Endothelial cell of umbilical vein (primary cell): ENCODE measurements at regions not wholly inside any gene's neighbourhood (a gene's known extent, or its start where the extent isn't known, plus 50 kb on each side); places are given as distances from the start of the nearest gene placed in this dataset.

Experiments used
- BruUV-seq: library from RNA; stranded (reverse); fragments of 400-500 nt; replicated peaks from 2 replicates; lab custom pipeline; 2021; lab: Mats Ljungman, UMichigan
- CTCF ChIA-PET: fragments of 300-600, 350-600 bp; sonication (Branson Sonifier 250); formaldehyde crosslinking; loops from one replicate; lab custom pipeline; 2021; ENCODE audit warnings: antibody characterized with exemption, inconsistent platforms; lab: Charles Lee
- POLR2A ChIA-PET: fragments of 300-600, 350-600 bp; sonication (Branson Sonifier 250); formaldehyde crosslinking; loops from one replicate; lab custom pipeline; 2021; ENCODE audit warnings: antibody characterized with exemption, inconsistent platforms; lab: Charles Lee
- DNase-seq: peaks from one replicate; pipeline ENCODE4 v3.0.0-alpha.2; 2011; ENCODE audit warnings: low read depth, low spot score
- FAIRE-seq: peaks from 2 replicates; lab custom pipeline; 2011; peaks lifted over from hg19 to GRCh38; lab: Jason Lieb, UNC
- H2AFZ ChIP-seq: 2 replicates; pipeline ENCODE4 v1.6.0; 2012; ENCODE audit warnings: low read depth, low read length, control low read depth, inconsistent platforms
- H3K27ac ChIP-seq: 2 replicates; pipeline ENCODE4 v1.5.1; 2011; ENCODE audit warnings: low read depth, mild to moderate bottlenecking, control low read depth, low read length, moderate library complexity; ENCODE audit not compliant: insufficient read depth
- H3K27me3 ChIP-seq, 2 experiments: 2 replicates each; pipeline versions ENCODE4 v1.6.0 to v1.6.1; 2011; ENCODE audit warnings: low read length in 2 of 2, mixed read lengths in 1 of 2; ENCODE audit not compliant: control insufficient read depth in 2 of 2, insufficient read depth in 2 of 2
- H3K36me3 ChIP-seq, 2 experiments: 2 replicates in 1 of 2; 3 replicates in 1 of 2; pipeline ENCODE4 v1.5.1; 2011; ENCODE audit warnings: low read length in 2 of 2, mild to moderate bottlenecking in 1 of 2, moderate library complexity in 1 of 2; ENCODE audit not compliant: control insufficient read depth in 2 of 2, insufficient read depth in 2 of 2; ENCODE audit errors: extremely low read depth in 1 of 2
- H3K4me1 ChIP-seq: 3 replicates; pipeline ENCODE4 v1.5.1; 2011; ENCODE audit warnings: mild to moderate bottlenecking, low read length; ENCODE audit not compliant: control insufficient read depth, insufficient read depth; ENCODE audit errors: extremely low read depth
- H3K4me2 ChIP-seq: 2 replicates; pipeline ENCODE4 v1.6.1; 2011; ENCODE audit warnings: low read length, control low read depth, mixed read lengths; ENCODE audit not compliant: insufficient read depth
- H3K4me3 ChIP-seq, 3 experiments: fragments of 200-600 bp in 1 of 3; sonication (generic), shearing (Covaris generic) in 1 of 3; replicated peaks in 1 of 3; 2 replicates each; pipeline ENCODE4 v1.5.1; 2011 to 2016; ENCODE audit warnings: control low read depth in 3 of 3, low read length in 3 of 3, mild to moderate bottlenecking in 2 of 3, inconsistent platforms in 1 of 3, low read depth in 1 of 3, moderate library complexity in 1 of 3; ENCODE audit not compliant: insufficient read depth in 1 of 3
- H3K79me2 ChIP-seq: 2 replicates; pipeline ENCODE4 v1.6.0; 2012; ENCODE audit warnings: low read length, inconsistent platforms; ENCODE audit not compliant: control insufficient read depth, insufficient read depth
- H3K9ac ChIP-seq: replicated peaks from 2 replicates; pipeline ENCODE3; 2011; ENCODE audit warnings: low read length, control low read depth; ENCODE audit not compliant: insufficient read depth; ENCODE audit errors: extremely low read depth
- H3K9me1 ChIP-seq: replicated peaks from 3 replicates; pipeline ENCODE4 v1.6.0; 2011; ENCODE audit warnings: mild to moderate bottlenecking, low read length; ENCODE audit not compliant: control insufficient read depth, insufficient read depth; ENCODE audit errors: extremely low read depth
- H3K9me3 ChIP-seq: replicated peaks from 2 replicates; pipeline ENCODE4 v1.5.1; 2012; ENCODE audit warnings: low read length, inconsistent platforms; ENCODE audit not compliant: control insufficient read depth, insufficient read depth
- H4K20me1 ChIP-seq: replicated peaks from 2 replicates; pipeline ENCODE3; 2011; ENCODE audit warnings: mild to moderate bottlenecking, low read length; ENCODE audit not compliant: control insufficient read depth, insufficient read depth; ENCODE audit errors: extremely low read depth
- EZH2 ChIP-seq: IDR thresholded peaks from 2 replicates; pipeline ENCODE4 v1.6.1; 2012; ENCODE audit warnings: borderline replicate concordance, low read depth, mild to moderate bottlenecking, moderate library complexity, low read length, inconsistent platforms; ENCODE audit not compliant: severe bottlenecking
- FOS ChIP-seq: IDR thresholded peaks from 2 replicates; pipeline ENCODE4 v1.6.1; 2011; ENCODE audit warnings: mild to moderate bottlenecking, low read length, moderate library complexity, borderline replicate concordance; ENCODE audit not compliant: insufficient read depth
- GATA2 ChIP-seq: IDR thresholded peaks from 2 replicates; pipeline ENCODE4 v1.7.0; 2011; ENCODE audit warnings: low read depth, mild to moderate bottlenecking, moderate library complexity, mixed read lengths, low read length; ENCODE audit not compliant: insufficient read length, insufficient read depth
- JUN ChIP-seq: IDR thresholded peaks from 2 replicates; pipeline ENCODE4 v1.6.1; 2011; ENCODE audit warnings: borderline replicate concordance, low read depth; ENCODE audit not compliant: insufficient read length, insufficient read depth
- MYC ChIP-seq: IDR thresholded peaks from one replicate; pipeline ENCODE4 v1.6.1; 2011; ENCODE audit warnings: mild to moderate bottlenecking, low read depth, low read length
- POLR2A ChIP-seq: IDR thresholded peaks from 2 replicates; pipeline ENCODE4 v1.6.1; 2012; ENCODE audit warnings: low read depth, mild to moderate bottlenecking, control low read depth, low read length
- POLR2AphosphoS5 ChIP-seq: IDR thresholded peaks from 2 replicates; pipeline ENCODE4 v1.6.1; 2012; ENCODE audit warnings: low read depth, mild to moderate bottlenecking, control low read depth, low read length, moderate library complexity; ENCODE audit not compliant: insufficient read depth
- dilution Hi-C: fragments of 300-500 bp; cut with MboI; formaldehyde crosslinking; loops from one replicate; pipeline ENCODE4 v1.15.0; 2019; ENCODE audit warnings: low sequenced_read_pairs; ENCODE audit not compliant: extremely low pct_ligation_motif_present
- intact Hi-C: fragments of 100-400 bp; cut with micrococcal nuclease; formaldehyde crosslinking; loops from one replicate; pipeline ENCODE4 v1.10.0; 2022
- TF ChIP-seq, protein P1 (sequence below): IDR thresholded peaks from 2 replicates; pipeline ENCODE4 v1.6.1; 2011; ENCODE audit not compliant: insufficient read depth, insufficient read length
- TF ChIP-seq, protein P2 (sequence below), 2 donors: IDR thresholded peaks; 1 replicate in 1 of 2; 2 replicates in 1 of 2; pipeline ENCODE4 v1.5.1; 2011; ENCODE audit warnings: low read length in 2 of 2, mild to moderate bottlenecking in 2 of 2, moderate library complexity in 2 of 2, control low read depth in 1 of 2, inconsistent platforms in 1 of 2, low read depth in 1 of 2; ENCODE audit not compliant: insufficient read depth in 1 of 2; ENCODE audit errors: extremely low read depth in 1 of 2

DNA sequence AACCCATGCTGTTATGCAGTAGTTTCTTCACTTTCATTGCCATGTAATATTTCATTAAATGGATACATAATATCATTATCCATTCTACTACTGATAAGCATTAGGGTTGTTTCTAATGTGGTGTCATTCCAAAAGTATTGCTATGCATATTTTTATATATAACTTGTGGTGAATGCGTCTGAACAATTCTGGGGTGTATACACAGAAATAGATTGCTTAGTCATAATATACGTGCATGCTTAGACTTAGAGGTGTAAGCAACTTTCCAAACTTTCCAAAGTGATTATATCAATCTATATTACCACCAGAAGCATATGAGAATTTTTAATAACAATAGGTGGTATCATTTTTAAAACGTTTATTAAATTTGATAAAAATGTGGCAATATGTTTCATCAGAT lies 540.9 kb downstream of the DSC3 start:
- Histone ChIP-seq H3K4me2 (no peak overlapping the region), H3K9me3 (no peaks in the 10 kb centered on the region), H3K27ac (no peak overlapping the region), H3K9ac (no peak overlapping the region), H3K36me3 (no peaks in the 10 kb centered on the region), H4K20me1 (no peaks in the 10 kb centered on the region), H3K27me3 (no peaks in the 10 kb centered on the region), H3K4me3 (no peak overlapping the region), H3K79me2 (no peaks in the 10 kb centered on the region), H2AFZ (no peak overlapping the region), H3K4me1 (no peaks in the 10 kb centered on the region), H3K9me1 (no peaks in the 10 kb centered on the region)
- FAIRE-seq (no peak), DNase-seq (no peak)
- ChIA-PET POLR2A (no interaction called here), CTCF (no interaction called here)
- intact Hi-C loops: no loop called here
- TF ChIP-seq POLR2A (no peak), MYC (no peak), EZH2 (no peak), JUN (no peak), GATA2 (no peak), POLR2AphosphoS5 (no peak), FOS (no peak)
- TF ChIP-seq, protein P1, sequence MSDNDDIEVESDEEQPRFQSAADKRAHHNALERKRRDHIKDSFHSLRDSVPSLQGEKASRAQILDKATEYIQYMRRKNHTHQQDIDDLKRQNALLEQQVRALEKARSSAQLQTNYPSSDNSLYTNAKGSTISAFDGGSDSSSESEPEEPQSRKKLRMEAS: no peak
- TF ChIP-seq, protein P2, sequence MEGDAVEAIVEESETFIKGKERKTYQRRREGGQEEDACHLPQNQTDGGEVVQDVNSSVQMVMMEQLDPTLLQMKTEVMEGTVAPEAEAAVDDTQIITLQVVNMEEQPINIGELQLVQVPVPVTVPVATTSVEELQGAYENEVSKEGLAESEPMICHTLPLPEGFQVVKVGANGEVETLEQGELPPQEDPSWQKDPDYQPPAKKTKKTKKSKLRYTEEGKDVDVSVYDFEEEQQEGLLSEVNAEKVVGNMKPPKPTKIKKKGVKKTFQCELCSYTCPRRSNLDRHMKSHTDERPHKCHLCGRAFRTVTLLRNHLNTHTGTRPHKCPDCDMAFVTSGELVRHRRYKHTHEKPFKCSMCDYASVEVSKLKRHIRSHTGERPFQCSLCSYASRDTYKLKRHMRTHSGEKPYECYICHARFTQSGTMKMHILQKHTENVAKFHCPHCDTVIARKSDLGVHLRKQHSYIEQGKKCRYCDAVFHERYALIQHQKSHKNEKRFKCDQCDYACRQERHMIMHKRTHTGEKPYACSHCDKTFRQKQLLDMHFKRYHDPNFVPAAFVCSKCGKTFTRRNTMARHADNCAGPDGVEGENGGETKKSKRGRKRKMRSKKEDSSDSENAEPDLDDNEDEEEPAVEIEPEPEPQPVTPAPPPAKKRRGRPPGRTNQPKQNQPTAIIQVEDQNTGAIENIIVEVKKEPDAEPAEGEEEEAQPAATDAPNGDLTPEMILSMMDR (IDR thresholded peaks at IDR 0.05; ENCODE audit: extremely low read depth in 1 of 2, insufficient read depth in 1 of 2, low read depth in 1 of 2, low read length in 2 of 2): no peak
- no TSS peak for BruUV-seq
- dilution Hi-C loops: no loop called here
